ENCODE measurements at regions not wholly inside any gene's neighbourhood (a gene's known extent, or its start where the extent isn't known, plus 50 kb on each side); places are given as distances from the start of the nearest gene placed in this dataset.

GRCh38 chr15:39365161-39365560 is 215.7 kb upstream of the THBS1 start:
- FAIRE-seq, result no peak
- TF ChIP-seq POU2F2 (IDR thresholded peaks at IDR 0.05; ENCODE audit: low read depth, low read length) (no peak), PAX5 (IDR thresholded peaks at IDR 0.05; ENCODE audit: insufficient read depth, low read length, severe bottlenecking) (no peak), TAF1 (IDR thresholded peaks at IDR 0.05; ENCODE audit: low read depth, low read length) (no peak)
- no peak for DNase-seq (ENCODE audit: insufficient read length, low spot score)

- DNase-seq (ENCODE audit: insufficient read length, low spot score) (no peak), FAIRE-seq (no peak)
- TF ChIP-seq POLR2AphosphoS5 (IDR thresholded peaks at IDR 0.05; ENCODE audit: low read depth, low read length) (no peak), SPI1 (IDR thresholded peaks at IDR 0.05; ENCODE audit: low read depth, low read length) (no peak), PAX5 (IDR thresholded peaks at IDR 0.05; ENCODE audit: insufficient read depth, low read length, severe bottlenecking) (no peak), POLR2A (IDR thresholded peaks at IDR 0.05; ENCODE audit: low read depth, low read length) (no peak)
Measured at GRCh38 chr15:39365873-39366272, 215.0 kb upstream of the THBS1 start.

GRCh38 chr15:39367596-39367995 is 213.3 kb upstream of the THBS1 start:
- FAIRE-seq (no peak), DNase-seq (ENCODE audit: insufficient read length, low spot score) (no peak)
- TF ChIP-seq POLR2AphosphoS5 (IDR thresholded peaks at IDR 0.05; ENCODE audit: low read depth, low read length) (no peak), POU2F2 (IDR thresholded peaks at IDR 0.05; ENCODE audit: low read depth, low read length) (no peak), PAX5 (IDR thresholded peaks at IDR 0.05; ENCODE audit: insufficient read depth, low read length, severe bottlenecking) (no peak), TAF1 (IDR thresholded peaks at IDR 0.05; ENCODE audit: low read depth, low read length) (no peak), POLR2A (IDR thresholded peaks at IDR 0.05; ENCODE audit: low read depth, low read length) (no peak), SPI1 (IDR thresholded peaks at IDR 0.05; ENCODE audit: low read depth, low read length) (no peak)

GRCh38 chr15:39369768-39370167 is 211.1 kb upstream of the THBS1 start:
- no peak for DNase-seq (ENCODE audit: insufficient read length, low spot score)
- TF ChIP-seq TAF1 (IDR thresholded peaks at IDR 0.05; ENCODE audit: low read depth, low read length), result no peak
- TF ChIP-seq POU2F2 (IDR thresholded peaks at IDR 0.05; ENCODE audit: low read depth, low read length), result no peak
- TF ChIP-seq PAX5 (IDR thresholded peaks at IDR 0.05; ENCODE audit: insufficient read depth, low read length, severe bottlenecking), result no peak
- no peak for TF ChIP-seq POLR2A (IDR thresholded peaks at IDR 0.05; ENCODE audit: low read depth, low read length)
- no peak for TF ChIP-seq POLR2AphosphoS5 (IDR thresholded peaks at IDR 0.05; ENCODE audit: low read depth, low read length)
- TF ChIP-seq SPI1 (IDR thresholded peaks at IDR 0.05; ENCODE audit: low read depth, low read length), result no peak
- FAIRE-seq, result no peak

GRCh38 chr15:39376371-39376909 is 204.4 kb upstream of the THBS1 start:
- no peak for DNase-seq (ENCODE audit: insufficient read length, low spot score)
- no peak for FAIRE-seq
- TF ChIP-seq POLR2A (IDR thresholded peaks at IDR 0.05; ENCODE audit: low read depth, low read length), result no peak

GRCh38 chr15:39381517-39381916 is 199.4 kb upstream of the THBS1 start:
- TF ChIP-seq POLR2AphosphoS5 (IDR thresholded peaks at IDR 0.05; ENCODE audit: low read depth, low read length) (no peak), POLR2A (IDR thresholded peaks at IDR 0.05; ENCODE audit: low read depth, low read length) (no peak), POU2F2 (IDR thresholded peaks at IDR 0.05; ENCODE audit: low read depth, low read length) (no peak), TAF1 (IDR thresholded peaks at IDR 0.05; ENCODE audit: low read depth, low read length) (no peak), SPI1 (IDR thresholded peaks at IDR 0.05; ENCODE audit: low read depth, low read length) (no peak), PAX5 (IDR thresholded peaks at IDR 0.05; ENCODE audit: insufficient read depth, low read length, severe bottlenecking) (no peak)
- DNase-seq (ENCODE audit: insufficient read length, low spot score) (no peak), FAIRE-seq (no peak)

GRCh38 chr15:39388118-39388517 is 192.8 kb upstream of the THBS1 start:
- TF ChIP-seq POLR2AphosphoS5 (IDR thresholded peaks at IDR 0.05; ENCODE audit: low read depth, low read length), result no peak
- no peak for TF ChIP-seq POLR2A (IDR thresholded peaks at IDR 0.05; ENCODE audit: low read depth, low read length)
- FAIRE-seq, result no peak
- DNase-seq (ENCODE audit: insufficient read length, low spot score), result no peak

GRCh38 chr15:39391230-39391629 is 189.6 kb upstream of the THBS1 start:
- FAIRE-seq (no peak), DNase-seq (ENCODE audit: insufficient read length, low spot score) (no peak)
- TF ChIP-seq POU2F2 (IDR thresholded peaks at IDR 0.05; ENCODE audit: low read depth, low read length), result no peak
- TF ChIP-seq PAX5 (IDR thresholded peaks at IDR 0.05; ENCODE audit: insufficient read depth, low read length, severe bottlenecking), result no peak
- no peak for TF ChIP-seq TAF1 (IDR thresholded peaks at IDR 0.05; ENCODE audit: low read depth, low read length)
- TF ChIP-seq POLR2A (IDR thresholded peaks at IDR 0.05; ENCODE audit: low read depth, low read length), result no peak
- no peak for TF ChIP-seq POLR2AphosphoS5 (IDR thresholded peaks at IDR 0.05; ENCODE audit: low read depth, low read length)

- TF ChIP-seq POLR2AphosphoS5 (IDR thresholded peaks at IDR 0.05; ENCODE audit: low read depth, low read length), result no peak
- no peak for TF ChIP-seq SPI1 (IDR thresholded peaks at IDR 0.05; ENCODE audit: low read depth, low read length)
- no peak for TF ChIP-seq TAF1 (IDR thresholded peaks at IDR 0.05; ENCODE audit: low read depth, low read length)
- TF ChIP-seq POU2F2 (IDR thresholded peaks at IDR 0.05; ENCODE audit: low read depth, low read length), result no peak
- TF ChIP-seq PAX5 (IDR thresholded peaks at IDR 0.05; ENCODE audit: insufficient read depth, low read length, severe bottlenecking), result no peak
- TF ChIP-seq POLR2A (IDR thresholded peaks at IDR 0.05; ENCODE audit: low read depth, low read length), result no peak
- DNase-seq (ENCODE audit: insufficient read length, low spot score) (no peak), FAIRE-seq (no peak)
Measured at GRCh38 chr15:39392469-39393047, 188.3 kb upstream of the THBS1 start.

GRCh38 chr15:39393575-39394335 is 187.1 kb upstream of the THBS1 start:
- FAIRE-seq, result no peak
- DNase-seq (ENCODE audit: insufficient read length, low spot score), result no peak
- no peak for TF ChIP-seq SPI1 (IDR thresholded peaks at IDR 0.05; ENCODE audit: low read depth, low read length)
